ENCODE measurements at regions not wholly inside any gene's neighbourhood (a gene's known extent, or its start where the extent isn't known, plus 50 kb on each side); places are given as distances from the start of the nearest gene placed in this dataset.

DNA sequence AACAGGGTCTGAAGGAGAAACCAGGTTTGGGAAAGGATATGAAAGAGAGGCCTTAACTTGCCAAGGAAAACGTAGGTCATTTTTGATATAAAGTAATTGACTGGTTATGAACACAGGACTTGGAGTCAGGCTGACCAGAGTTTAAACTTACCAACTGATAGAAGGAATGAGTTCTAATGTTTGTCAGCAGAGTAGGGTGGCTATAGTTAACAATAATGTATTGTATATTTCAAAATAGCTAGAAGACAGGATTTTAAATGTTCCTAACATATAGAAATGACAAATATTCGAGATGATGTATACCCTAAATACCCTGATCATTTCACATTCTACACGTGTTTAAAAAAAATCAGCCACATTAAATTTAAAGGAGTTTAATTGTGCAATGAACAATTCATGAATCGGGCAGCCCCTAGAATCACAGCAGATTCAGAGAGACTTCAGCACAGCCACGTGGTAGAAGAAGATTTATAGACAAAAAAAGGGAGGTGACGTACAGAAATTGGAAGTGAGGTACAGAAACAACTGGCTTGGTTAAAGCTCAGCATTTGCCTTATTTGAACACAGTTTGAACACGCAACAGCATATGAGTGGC lies 52.5 kb upstream of the PLEKHG7 start:
- H3K79me2 ChIP-seq (ENCODE audit: insufficient read depth, low read length), result no peaks in the 10 kb centered on the region
- H2AFZ ChIP-seq (ENCODE audit: low read depth, low read length, poor library complexity, severe bottlenecking), result peak overlapping the region; percentile 75
- H4K20me1 ChIP-seq (ENCODE audit: insufficient read depth), result no peaks in the 10 kb centered on the region
- ATAC-seq (peak; percentile 52), DNase-seq (ENCODE audit: low read depth, low spot score) (no peak)
- no peaks in the 10 kb centered on the region for H3K27me3 ChIP-seq (ENCODE audit: insufficient read depth, low read length)
- H3K4me1 ChIP-seq (ENCODE audit: control insufficient read depth in 1 of 2, insufficient read depth in 2 of 2, low read length in 2 of 2), result no peaks in the 10 kb centered on the region
- ChIA-PET CTCF (no interaction called here), POLR2A (no interaction called here), RAD21 (ENCODE audit: low non-redundant PET in 1 of 2, low total read pairs in 2 of 2, uncharacterized antibody in 2 of 2, unreplicated experiment in 2 of 2) (no interaction called here)
- H3K36me3 ChIP-seq (ENCODE audit: control insufficient read depth in 1 of 2, insufficient read depth in 2 of 2, low read length in 2 of 2), result no peaks in the 10 kb centered on the region
- TF ChIP-seq ZNF274 (IDR thresholded peaks at IDR 0.05; ENCODE audit: low read depth, low read length) (no peak), POLR2A (IDR thresholded peaks at IDR 0.05; ENCODE audit: borderline replicate concordance, extremely low read depth, insufficient read depth, insufficient read length) (no peak), CBX3 (IDR thresholded peaks at IDR 0.05; ENCODE audit: low read depth) (no peak), POLR2AphosphoS5 (IDR thresholded peaks at IDR 0.05; ENCODE audit: low read depth, low read length) (no peak), EZH2phosphoT487 (IDR thresholded peaks at IDR 0.05; ENCODE audit: borderline replicate concordance) (no peak), CTCF (IDR thresholded peaks at IDR 0.05 in 2 of 3, conservative IDR thresholded peaks at IDR 0.05 in 1 of 3; ENCODE audit: borderline replicate concordance in 1 of 3, insufficient read depth in 1 of 3, low read depth in 2 of 3, low read length in 2 of 3) (no peak), CEBPB (IDR thresholded peaks at IDR 0.05; ENCODE audit: low read depth) (no peak), MAX (IDR thresholded peaks at IDR 0.05) (no peak), ATF3 (IDR thresholded peaks at IDR 0.05) (no peak), ZBTB33 (IDR thresholded peaks at IDR 0.05; ENCODE audit: extremely low read depth, insufficient replicate concordance, low read length) (no peak), ELF1 (IDR thresholded peaks at IDR 0.05; ENCODE audit: borderline replicate concordance, low read depth) (no peak), REST (IDR thresholded peaks at IDR 0.05; ENCODE audit: low read depth) (no peak), JUND (IDR thresholded peaks at IDR 0.05) (no peak), SIN3A (IDR thresholded peaks at IDR 0.05; ENCODE audit: low read depth) (no peak), YY1 (IDR thresholded peaks at IDR 0.05; ENCODE audit: extremely low read depth, insufficient replicate concordance, low read depth, low read length) (no peak)
- H3K27ac ChIP-seq (ENCODE audit: low read depth, low read length), result no peak overlapping the region
- H3K9ac ChIP-seq (ENCODE audit: low read length), result no peak overlapping the region
- H3K4me2 ChIP-seq (ENCODE audit: low read length), result no peak overlapping the region
- no peak overlapping the region for H3K4me3 ChIP-seq (replicated peaks in 1 of 2; ENCODE audit: low read depth in 1 of 2, low read length in 2 of 2)
- intact Hi-C loops (cut with micrococcal nuclease), result loop anchor here (1.0 kb wide), 2 partner anchors 76 to 1268 kb away; no protein-coding TSS in a partner anchor
- H3K9me3 ChIP-seq (ENCODE audit: control insufficient read depth in 1 of 2, insufficient read depth in 1 of 2, low read depth in 1 of 2, low read length in 2 of 2), result no peaks in the 10 kb centered on the region
- BruUV-seq (replicated peaks), result no TSS peak
- H3K9me2 ChIP-seq (ENCODE audit: insufficient read depth), result no peaks in the 10 kb centered on the region

All from HCT116 (cell line).